ENCODE measurements at regions not wholly inside any gene's neighbourhood (a gene's known extent, or its start where the extent isn't known, plus 50 kb on each side); places are given as distances from the start of the nearest gene placed in this dataset.
"Not testable (repeated sequence)": the region's sequence is repeated elsewhere in the genome, so short reads cannot be mapped to it uniquely, and the experiment has no call there.

DNA sequence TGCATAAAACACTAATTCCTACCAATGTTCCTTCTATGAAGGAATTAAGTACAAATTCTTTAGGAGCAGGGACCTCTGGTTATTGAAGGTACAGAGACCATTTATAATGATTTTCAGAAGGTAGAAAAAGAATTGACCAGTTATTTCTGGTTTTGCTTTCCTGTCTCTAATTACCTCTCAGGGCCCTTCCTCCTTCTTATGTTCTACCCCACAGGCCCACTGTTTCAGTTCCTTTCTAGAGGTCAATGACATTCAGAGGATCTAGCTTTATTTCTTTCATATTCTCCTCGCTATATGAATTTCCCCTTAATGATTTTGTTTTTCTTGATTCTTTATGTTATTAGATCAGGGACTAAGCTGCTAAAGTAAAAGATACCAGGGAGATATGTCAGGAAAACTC, 345.0 kb upstream of the SPRY2 start:
- H3K4me3 ChIP-seq: no peak overlapping the region
- no peak overlapping the region for H3K27ac ChIP-seq
- H3K36me3 ChIP-seq (ENCODE audit: insufficient read depth, low read length): no peaks in the 10 kb centered on the region
- TF ChIP-seq FOXP2 (optimal IDR thresholded peaks at IDR 0.05; ENCODE audit: control extremely low read depth, extremely low read length, insufficient read depth): no peak
- no peak for TF ChIP-seq POLR2AphosphoS5 (IDR thresholded peaks at IDR 0.05; ENCODE audit: borderline replicate concordance, low read depth, low read length)
- no peak for TF ChIP-seq EZH2 (IDR thresholded peaks at IDR 0.05)
- H3K9ac ChIP-seq (ENCODE audit: insufficient read length): no peak overlapping the region
- no peaks in the 10 kb centered on the region for H3K9me3 ChIP-seq (ENCODE audit: low read depth, low read length)
- no peak for DNase-seq (ENCODE audit: low read depth, low spot score)

DNA sequence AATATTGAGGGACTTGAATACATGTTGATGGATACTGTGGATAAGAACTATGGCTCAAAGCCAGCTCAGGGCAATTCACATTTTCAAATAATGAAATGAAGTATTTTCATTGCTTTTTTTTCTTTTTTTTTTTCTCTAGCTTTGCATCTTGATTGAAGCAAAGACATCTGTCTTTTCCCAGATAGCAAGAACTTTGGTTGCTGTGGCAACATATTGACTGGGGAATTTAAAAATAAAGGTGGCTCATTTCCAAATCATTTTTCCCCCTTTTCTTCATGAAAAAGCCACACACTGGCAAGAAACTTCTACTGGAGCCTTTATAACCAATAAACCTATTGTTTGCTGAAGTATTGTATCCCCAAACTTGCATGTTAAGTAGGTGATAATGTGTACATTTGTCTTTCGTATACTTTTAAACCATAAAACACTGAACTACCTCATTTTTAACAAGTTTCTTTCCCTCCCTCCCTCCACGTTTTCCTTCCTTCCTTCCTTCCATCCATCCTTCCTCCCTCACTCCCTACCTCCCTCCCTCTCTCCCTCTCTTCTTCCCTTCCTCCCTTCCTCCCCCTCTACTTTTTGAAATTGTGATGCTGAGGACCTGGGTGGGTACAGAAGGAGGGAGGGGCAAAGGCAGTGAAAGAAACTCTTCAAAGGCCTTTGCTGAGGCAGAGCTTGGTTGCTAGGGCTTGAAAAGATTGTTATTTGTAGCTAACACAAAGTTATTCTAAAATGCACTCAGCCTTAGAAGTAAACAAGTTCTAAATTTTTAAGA, 343.5 kb upstream of the SPRY2 start:
- TF ChIP-seq POLR2AphosphoS5 (IDR thresholded peaks at IDR 0.05; ENCODE audit: borderline replicate concordance, low read depth, low read length) (no peak), FOXP2 (optimal IDR thresholded peaks at IDR 0.05; ENCODE audit: control extremely low read depth, extremely low read length, insufficient read depth) (no peak), EZH2 (IDR thresholded peaks at IDR 0.05) (no peak)

GRCh38 chr13:80680786-80681366, 339.9 kb upstream of the SPRY2 start:
- no peaks in the 10 kb centered on the region for H3K36me3 ChIP-seq (ENCODE audit: insufficient read depth, low read length)
- no peak for DNase-seq (ENCODE audit: low read depth, low spot score)
- TF ChIP-seq FOXP2 (optimal IDR thresholded peaks at IDR 0.05; ENCODE audit: control extremely low read depth, extremely low read length, insufficient read depth) (no peak), EZH2 (IDR thresholded peaks at IDR 0.05) (no peak), POLR2AphosphoS5 (IDR thresholded peaks at IDR 0.05; ENCODE audit: borderline replicate concordance, low read depth, low read length) (no peak)
- no peak overlapping the region for H3K4me3 ChIP-seq
- H3K27ac ChIP-seq: no peak overlapping the region
- no peak overlapping the region for H3K9ac ChIP-seq (ENCODE audit: insufficient read length)
- H3K9me3 ChIP-seq (ENCODE audit: low read depth, low read length): no peaks in the 10 kb centered on the region

More for the DNA sequence above, 343.5 kb upstream of the SPRY2 start:
- H3K4me3 ChIP-seq: no peak overlapping the region
- DNase-seq (ENCODE audit: low read depth, low spot score): no peak
- no peak overlapping the region for H3K27ac ChIP-seq
- H3K36me3 ChIP-seq (ENCODE audit: insufficient read depth, low read length): no peaks in the 10 kb centered on the region
- no peak overlapping the region for H3K9ac ChIP-seq (ENCODE audit: insufficient read length)
- H3K9me3 ChIP-seq (ENCODE audit: low read depth, low read length): no peaks in the 10 kb centered on the region

GRCh38 chr13:80679423-80679822, 338.5 kb upstream of the SPRY2 start:
- no peak overlapping the region for H3K4me3 ChIP-seq
- TF ChIP-seq POLR2AphosphoS5 (IDR thresholded peaks at IDR 0.05; ENCODE audit: borderline replicate concordance, low read depth, low read length): no peak
- no peak for TF ChIP-seq FOXP2 (optimal IDR thresholded peaks at IDR 0.05; ENCODE audit: control extremely low read depth, extremely low read length, insufficient read depth)
- TF ChIP-seq EZH2 (IDR thresholded peaks at IDR 0.05): no peak
- H3K9me3 ChIP-seq (ENCODE audit: low read depth, low read length): no peaks in the 10 kb centered on the region
- no peaks in the 10 kb centered on the region for H3K36me3 ChIP-seq (ENCODE audit: insufficient read depth, low read length)
- DNase-seq (ENCODE audit: low read depth, low spot score): no peak
- H3K27ac ChIP-seq: no peak overlapping the region
- H3K9ac ChIP-seq (ENCODE audit: insufficient read length): no peak overlapping the region

GRCh38 chr13:80677227-80677626, 336.3 kb upstream of the SPRY2 start:
- Histone ChIP-seq H3K9ac (ENCODE audit: insufficient read length) (no peak overlapping the region), H3K27ac (no peak overlapping the region), H3K9me3 (ENCODE audit: low read depth, low read length) (no peaks in the 10 kb centered on the region), H3K36me3 (ENCODE audit: insufficient read depth, low read length) (no peaks in the 10 kb centered on the region), H3K4me3 (no peak overlapping the region)
- no peak for DNase-seq (ENCODE audit: low read depth, low spot score)
- no peak for TF ChIP-seq FOXP2 (optimal IDR thresholded peaks at IDR 0.05; ENCODE audit: control extremely low read depth, extremely low read length, insufficient read depth)
- TF ChIP-seq EZH2 (IDR thresholded peaks at IDR 0.05): no peak
- TF ChIP-seq POLR2AphosphoS5 (IDR thresholded peaks at IDR 0.05; ENCODE audit: borderline replicate concordance, low read depth, low read length): no peak

DNA sequence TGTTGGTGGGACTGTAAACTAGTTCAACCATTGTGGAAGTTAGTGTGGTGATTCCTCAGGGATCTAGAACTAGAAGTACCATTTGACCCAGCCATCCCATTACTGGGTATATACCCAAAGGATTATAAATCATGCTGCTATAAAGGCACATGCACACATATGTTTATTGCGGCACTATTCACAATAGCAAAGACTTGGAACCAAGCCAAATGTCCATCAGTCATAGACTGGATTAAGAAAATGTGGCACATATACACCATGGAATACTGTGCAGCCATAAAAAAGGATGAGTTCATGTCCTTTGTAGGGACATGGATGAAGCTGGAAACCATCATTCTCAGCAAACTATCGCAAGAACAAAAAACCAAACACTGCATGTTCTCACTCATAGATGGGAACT, 334.5 kb upstream of the SPRY2 start:
- H3K27ac ChIP-seq; H3K36me3 ChIP-seq (ENCODE audit: insufficient read depth, low read length); DNase-seq (ENCODE audit: low read depth, low spot score); H3K4me3 ChIP-seq; H3K9me3 ChIP-seq (ENCODE audit: low read depth, low read length); H3K9ac ChIP-seq (ENCODE audit: insufficient read length): not testable (repeated sequence)

DNA sequence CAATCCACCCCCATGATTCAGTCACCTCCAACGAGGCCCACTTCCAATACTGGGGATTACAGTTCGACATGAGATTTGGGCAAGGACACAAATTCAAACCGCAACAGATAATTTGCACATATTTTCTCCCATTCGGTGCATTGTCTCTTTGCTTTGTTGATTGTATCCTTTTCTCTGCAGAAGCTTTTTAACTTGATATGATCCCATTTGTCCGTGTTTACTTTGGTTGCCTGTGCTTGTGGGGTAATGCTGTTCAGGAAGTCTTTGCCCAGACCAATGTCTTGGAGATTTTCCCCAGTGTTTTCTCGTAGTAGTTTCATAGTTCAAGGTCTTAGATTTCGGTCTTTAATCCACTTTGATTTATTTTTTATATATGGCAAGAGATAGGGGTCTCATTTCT, 330.8 kb upstream of the SPRY2 start:
- no peaks in the 10 kb centered on the region for H3K9me3 ChIP-seq (ENCODE audit: low read depth, low read length)
- no peak overlapping the region for H3K9ac ChIP-seq (ENCODE audit: insufficient read length)
- H3K27ac ChIP-seq: no peak overlapping the region
- TF ChIP-seq POLR2AphosphoS5 (IDR thresholded peaks at IDR 0.05; ENCODE audit: borderline replicate concordance, low read depth, low read length) (no peak), FOXP2 (optimal IDR thresholded peaks at IDR 0.05; ENCODE audit: control extremely low read depth, extremely low read length, insufficient read depth) (no peak), EZH2 (IDR thresholded peaks at IDR 0.05) (no peak)
- no peak for DNase-seq (ENCODE audit: low read depth, low spot score)
- no peaks in the 10 kb centered on the region for H3K36me3 ChIP-seq (ENCODE audit: insufficient read depth, low read length)
- no peak overlapping the region for H3K4me3 ChIP-seq

DNA sequence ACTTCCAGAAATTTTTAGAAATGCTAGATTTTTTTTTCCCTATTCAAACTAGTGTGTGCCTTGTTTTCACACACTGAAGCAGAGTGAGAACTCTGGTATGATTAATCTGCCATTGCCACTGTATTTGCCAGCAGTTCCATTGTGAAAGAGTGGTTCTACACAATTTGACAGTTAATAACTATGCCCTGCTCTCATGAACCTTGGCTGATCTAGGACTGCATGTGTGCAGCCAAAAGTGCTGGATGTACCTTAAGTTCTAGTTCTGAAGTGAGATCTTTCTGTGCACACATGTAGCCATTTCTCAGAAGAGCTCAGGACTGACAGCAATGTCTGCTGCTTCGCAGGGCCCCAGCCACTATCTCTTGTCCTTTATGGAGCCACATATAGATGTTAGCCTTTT, 328.2 kb upstream of the SPRY2 start:
- Histone ChIP-seq H3K36me3 (ENCODE audit: insufficient read depth, low read length) (no peaks in the 10 kb centered on the region), H3K27ac (no peak overlapping the region), H3K9me3 (ENCODE audit: low read depth, low read length) (no peaks in the 10 kb centered on the region), H3K9ac (ENCODE audit: insufficient read length) (no peak overlapping the region), H3K4me3 (no peak overlapping the region)
- no peak for TF ChIP-seq POLR2AphosphoS5 (IDR thresholded peaks at IDR 0.05; ENCODE audit: borderline replicate concordance, low read depth, low read length)
- no peak for TF ChIP-seq EZH2 (IDR thresholded peaks at IDR 0.05)
- no peak for TF ChIP-seq FOXP2 (optimal IDR thresholded peaks at IDR 0.05; ENCODE audit: control extremely low read depth, extremely low read length, insufficient read depth)
- DNase-seq (ENCODE audit: low read depth, low spot score): no peak

- H3K9me3 ChIP-seq (ENCODE audit: low read depth, low read length): no peaks in the 10 kb centered on the region
- H3K9ac ChIP-seq (ENCODE audit: insufficient read length): no peak overlapping the region
- no peak for DNase-seq (ENCODE audit: low read depth, low spot score)
- TF ChIP-seq POLR2AphosphoS5 (IDR thresholded peaks at IDR 0.05; ENCODE audit: borderline replicate concordance, low read depth, low read length) (no peak), FOXP2 (optimal IDR thresholded peaks at IDR 0.05; ENCODE audit: control extremely low read depth, extremely low read length, insufficient read depth) (no peak), EZH2 (IDR thresholded peaks at IDR 0.05) (no peak)
- no peak overlapping the region for H3K4me3 ChIP-seq
- H3K27ac ChIP-seq: no peak overlapping the region
- H3K36me3 ChIP-seq (ENCODE audit: insufficient read depth, low read length): no peaks in the 10 kb centered on the region
Observed at GRCh38 chr13:80668452-80668851, 327.5 kb upstream of the SPRY2 start.

Measured in SK-N-MC (cell line).